Muscle layer of duodenum (tissue), 2 donors: ENCODE measurements at regions not wholly inside any gene's neighbourhood (a gene's known extent, or its start where the extent isn't known, plus 50 kb on each side); places are given as distances from the start of the nearest gene placed in this dataset.

Source experiments
- H3K27ac ChIP-seq: one replicate; pipeline ENCODE4 v1.7.0; 2013; ENCODE audit warnings: mild to moderate bottlenecking, low read length
- H3K27me3 ChIP-seq: one replicate; pipeline ENCODE4 v1.7.0; 2013; ENCODE audit warnings: low read depth, mild to moderate bottlenecking, control low read depth, low read length
- H3K36me3 ChIP-seq, 2 donors: one replicate each; pipeline ENCODE4 v1.7.0; 2013; ENCODE audit warnings: low read length in 2 of 2, control low read depth in 1 of 2, mild to moderate bottlenecking in 1 of 2; ENCODE audit not compliant: insufficient read depth in 2 of 2, control insufficient read depth in 1 of 2
- H3K4me1 ChIP-seq, 2 donors: one replicate each; pipeline ENCODE4 v1.7.0; 2013; ENCODE audit warnings: low read length in 2 of 2, mild to moderate bottlenecking in 2 of 2, control low read depth in 1 of 2, moderate library complexity in 1 of 2; ENCODE audit not compliant: insufficient read depth in 2 of 2, control insufficient read depth in 1 of 2
- H3K4me3 ChIP-seq, 2 donors: one replicate each; pipeline ENCODE4 v1.7.0; 2013; ENCODE audit warnings: low read length in 2 of 2, low read depth in 1 of 2, mild to moderate bottlenecking in 1 of 2
- H3K9me3 ChIP-seq, 2 donors: one replicate each; pipeline ENCODE4 v1.7.0; 2013; ENCODE audit warnings: low read length in 2 of 2, control low read depth in 1 of 2, mild to moderate bottlenecking in 1 of 2; ENCODE audit not compliant: control insufficient read depth in 1 of 2
- donor health status: healthy.

- Histone ChIP-seq H3K27ac (no peak overlapping the region), H3K27me3 (no peaks in the 10 kb centered on the region), H3K36me3 (no peaks in the 10 kb centered on the region), H3K4me3 (no peak overlapping the region), H3K4me1 (no peaks in the 10 kb centered on the region), H3K9me3 (no peaks in the 10 kb centered on the region)
Measured at GRCh38 chr4:132981611-132982010, 167.5 kb upstream of the PCDH10 start.

GRCh38 chr4:132982151-132982550, 166.9 kb upstream of the PCDH10 start:
- Histone ChIP-seq H3K27me3 (no peaks in the 10 kb centered on the region), H3K4me3 (no peak overlapping the region), H3K4me1 (no peaks in the 10 kb centered on the region), H3K27ac (no peak overlapping the region), H3K9me3 (no peaks in the 10 kb centered on the region), H3K36me3 (no peaks in the 10 kb centered on the region)

- Histone ChIP-seq H3K4me3 (no peak overlapping the region), H3K36me3 (no peaks in the 10 kb centered on the region), H3K9me3 (no peaks in the 10 kb centered on the region), H3K27me3 (no peaks in the 10 kb centered on the region), H3K27ac (no peak overlapping the region), H3K4me1 (no peaks in the 10 kb centered on the region)
Measured at GRCh38 chr4:132991111-132991510, 158.0 kb upstream of the PCDH10 start.

- H3K36me3 ChIP-seq, result no peaks in the 10 kb centered on the region
Measured at GRCh38 chr4:132992686-132993085, 156.4 kb upstream of the PCDH10 start.

DNA sequence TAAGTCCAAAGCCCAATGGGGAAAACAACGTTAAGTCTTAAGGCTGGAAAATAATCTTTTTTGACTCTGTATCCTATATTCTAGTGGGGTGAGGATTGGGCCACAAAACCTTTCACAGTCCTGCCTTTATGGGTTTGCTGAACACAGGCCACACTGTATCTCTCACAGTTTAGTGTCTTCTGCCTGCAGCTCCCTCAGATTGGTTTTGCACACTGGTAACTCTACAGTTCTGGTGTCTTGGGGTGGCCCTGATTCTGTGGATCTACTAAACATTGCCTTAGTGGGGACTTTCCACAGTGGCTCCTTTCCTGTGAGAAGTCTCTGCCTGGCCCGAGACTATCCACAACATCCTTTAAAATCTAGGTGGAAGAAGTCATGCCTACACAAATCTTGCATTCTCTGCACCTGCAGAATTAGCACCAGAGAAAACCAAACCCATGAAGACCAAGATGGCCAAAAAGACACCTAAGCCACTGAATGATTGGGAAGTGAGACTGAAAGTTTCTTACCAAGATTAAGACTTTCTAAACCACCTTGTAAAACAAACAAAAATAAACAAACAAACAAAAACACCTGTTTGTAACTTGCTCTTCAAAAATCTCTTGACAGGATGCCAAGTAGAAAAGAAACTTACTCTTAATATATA, 150.4 kb upstream of the PCDH10 start:
- H3K4me3 ChIP-seq, result no peak overlapping the region
- no peaks in the 10 kb centered on the region for H3K9me3 ChIP-seq
- no peaks in the 10 kb centered on the region for H3K4me1 ChIP-seq
- H3K27me3 ChIP-seq, result no peaks in the 10 kb centered on the region
- H3K36me3 ChIP-seq, result no peaks in the 10 kb centered on the region
- no peak overlapping the region for H3K27ac ChIP-seq

More at GRCh38 chr4:132992686-132993085, 156.4 kb upstream of the PCDH10 start:
- no peak overlapping the region for H3K27ac ChIP-seq
- no peaks in the 10 kb centered on the region for H3K27me3 ChIP-seq
- no peak overlapping the region for H3K4me3 ChIP-seq
- no peaks in the 10 kb centered on the region for H3K4me1 ChIP-seq
- H3K9me3 ChIP-seq, result no peaks in the 10 kb centered on the region

DNA sequence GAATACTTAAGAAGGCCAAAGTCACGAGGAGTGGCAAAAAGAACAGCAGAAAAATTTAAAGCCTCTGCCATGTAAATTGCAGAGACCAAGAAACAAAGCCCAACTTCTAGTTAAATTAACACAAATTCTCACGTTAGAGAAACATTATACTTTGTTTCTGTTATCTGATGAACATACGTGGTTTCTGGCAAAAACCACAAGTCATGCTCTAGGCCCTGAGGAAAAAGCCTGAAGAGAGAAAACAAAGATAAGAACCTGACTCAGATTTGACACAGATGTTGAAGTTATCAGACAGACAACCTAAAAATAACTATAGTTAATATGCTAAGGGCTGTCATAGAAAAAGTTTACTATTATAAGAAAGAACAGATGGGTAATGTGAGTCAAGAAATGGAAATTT, 149.1 kb upstream of the PCDH10 start:
- Histone ChIP-seq H3K4me3 (no peak overlapping the region), H3K9me3 (no peaks in the 10 kb centered on the region), H3K36me3 (no peaks in the 10 kb centered on the region), H3K4me1 (no peaks in the 10 kb centered on the region), H3K27ac (no peak overlapping the region), H3K27me3 (no peaks in the 10 kb centered on the region)

DNA sequence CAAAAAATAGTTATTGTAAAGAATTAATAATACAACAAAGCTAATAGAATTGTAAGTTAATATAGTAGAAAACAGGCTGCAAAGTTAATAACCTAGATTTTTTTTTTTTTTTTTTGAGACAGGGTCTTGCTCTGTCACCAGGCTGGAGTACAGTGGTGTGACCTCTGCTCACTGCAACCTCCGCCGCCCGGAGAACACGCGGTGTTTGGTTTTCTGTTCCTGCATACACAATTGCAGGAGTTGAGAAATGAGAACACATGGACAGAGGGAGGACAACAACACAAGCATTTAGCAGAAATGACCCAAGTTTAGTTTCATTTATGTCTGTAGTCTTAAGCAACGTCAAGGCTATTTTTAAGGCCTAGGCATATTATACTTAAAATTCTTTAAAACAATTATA, 145.9 kb upstream of the PCDH10 start:
- Histone ChIP-seq H3K4me3 (no peak overlapping the region), H3K27me3 (no peaks in the 10 kb centered on the region), H3K9me3 (no peaks in the 10 kb centered on the region), H3K4me1 (no peaks in the 10 kb centered on the region), H3K36me3 (no peaks in the 10 kb centered on the region), H3K27ac (no peak overlapping the region)

DNA sequence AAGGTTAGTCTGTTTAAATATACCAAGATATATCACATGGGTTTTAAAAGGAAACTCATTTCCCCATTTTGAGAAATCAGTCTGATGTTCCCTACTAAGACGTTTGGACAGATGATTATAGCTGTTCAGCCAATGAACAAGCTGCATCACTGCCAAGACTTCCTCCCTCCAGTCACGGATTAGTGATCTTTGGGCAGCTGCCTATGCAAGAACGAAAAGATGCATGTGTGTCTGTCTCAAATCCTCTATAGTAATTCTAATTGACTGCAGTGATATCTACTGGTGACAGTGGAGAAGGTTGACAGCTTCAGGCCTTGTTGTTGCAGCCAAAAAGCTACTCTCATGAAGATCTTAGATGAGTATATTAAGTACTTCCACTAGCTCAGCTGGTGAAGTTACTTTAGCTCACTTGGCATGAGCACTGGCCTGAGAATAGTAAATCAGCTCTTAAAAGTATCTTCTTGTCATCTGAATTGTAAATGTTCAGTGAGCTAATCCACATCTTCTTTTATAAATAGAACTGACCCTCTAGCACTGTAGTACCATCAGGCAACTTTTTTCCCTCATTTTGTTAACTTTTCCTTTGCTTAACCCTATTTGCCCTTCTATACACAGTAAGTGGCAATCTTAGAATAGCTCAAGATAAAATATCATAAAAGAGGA, 134.5 kb upstream of the PCDH10 start:
- no peak overlapping the region for H3K4me3 ChIP-seq
- H3K27ac ChIP-seq, result no peak overlapping the region
- no peaks in the 10 kb centered on the region for H3K27me3 ChIP-seq
- no peaks in the 10 kb centered on the region for H3K9me3 ChIP-seq
- no peaks in the 10 kb centered on the region for H3K4me1 ChIP-seq
- H3K36me3 ChIP-seq, result no peaks in the 10 kb centered on the region

DNA sequence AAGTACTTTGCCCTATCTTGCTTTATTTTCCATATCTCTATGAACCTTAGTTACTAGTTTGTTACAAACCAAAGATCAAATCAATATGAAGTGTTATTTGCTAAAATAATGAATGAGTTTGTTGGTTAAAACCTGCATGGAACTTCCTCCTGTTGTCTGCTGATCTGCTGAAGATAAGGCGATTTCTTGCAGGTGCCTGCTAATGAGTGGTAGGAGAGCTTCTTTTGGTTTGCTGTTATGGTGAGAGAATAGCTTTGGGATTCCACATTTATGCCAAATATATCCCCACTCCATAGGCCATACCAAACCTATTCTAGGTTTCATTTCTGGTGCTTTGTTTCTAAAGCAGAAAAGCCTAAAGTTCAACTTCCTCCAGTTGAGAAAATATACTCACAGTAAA, 103.8 kb upstream of the PCDH10 start:
- H3K27me3 ChIP-seq, result no peaks in the 10 kb centered on the region
- no peak overlapping the region for H3K27ac ChIP-seq
- H3K36me3 ChIP-seq, result no peaks in the 10 kb centered on the region
- H3K4me1 ChIP-seq, result no peaks in the 10 kb centered on the region
- H3K9me3 ChIP-seq, result peaks cover 0 to 4% of the 10 kb centered on the region in 2 donors
- no peak overlapping the region for H3K4me3 ChIP-seq

- no peaks in the 10 kb centered on the region for H3K27me3 ChIP-seq
- no peak overlapping the region for H3K4me3 ChIP-seq
- H3K4me1 ChIP-seq, result no peaks in the 10 kb centered on the region
- peaks cover 0 to 4% of the 10 kb centered on the region in 2 donors for H3K9me3 ChIP-seq
- H3K36me3 ChIP-seq, result no peaks in the 10 kb centered on the region
- no peak overlapping the region for H3K27ac ChIP-seq
Measured at GRCh38 chr4:133046156-133046555, 102.9 kb upstream of the PCDH10 start.

GRCh38 chr4:133058701-133059100, 90.4 kb upstream of the PCDH10 start:
- Histone ChIP-seq H3K27ac (no peak overlapping the region), H3K9me3 (no peaks in the 10 kb centered on the region), H3K4me3 (no peak overlapping the region), H3K36me3 (no peaks in the 10 kb centered on the region), H3K27me3 (no peaks in the 10 kb centered on the region), H3K4me1 (no peaks in the 10 kb centered on the region)

DNA sequence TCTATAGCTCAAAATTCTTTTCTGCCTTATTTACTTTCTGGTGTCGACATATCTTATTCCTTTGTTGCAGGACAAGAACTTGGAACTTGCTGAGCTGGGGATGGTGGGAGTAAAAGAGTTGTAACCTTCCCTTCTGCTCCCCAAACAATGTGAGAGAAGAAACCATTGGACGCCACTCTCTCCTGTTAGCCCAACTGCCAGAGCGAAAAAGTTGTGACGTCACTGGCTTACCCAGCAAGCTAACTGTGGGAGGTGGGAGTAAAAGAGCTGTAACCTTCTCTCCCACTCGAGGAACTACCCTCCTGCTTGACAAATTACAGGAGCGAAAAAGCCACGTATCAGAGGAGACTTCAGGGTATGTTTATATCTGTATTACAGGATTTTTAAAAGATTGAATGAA, 90.0 kb upstream of the PCDH10 start:
- Histone ChIP-seq H3K27me3 (no peaks in the 10 kb centered on the region), H3K9me3 (no peaks in the 10 kb centered on the region), H3K27ac (no peak overlapping the region), H3K4me3 (no peak overlapping the region), H3K36me3 (no peaks in the 10 kb centered on the region), H3K4me1 (no peaks in the 10 kb centered on the region)
